Natural killer cell (primary cell): ENCODE measurements at regions not wholly inside any gene's neighbourhood (a gene's known extent, or its start where the extent isn't known, plus 50 kb on each side); places are given as distances from the start of the nearest gene placed in this dataset.

ENCODE experiments used
- ATAC-seq, 3 donors: fragments of 150-1000 bp in 2 of 3; fragments of 200-7000 bp in 1 of 3; cut with Tn5 transposase; 1 replicate in 1 of 3; 2 replicates in 2 of 3; pipeline ENCODE4 v1.10.0; 2021; ENCODE audit warnings: mild to moderate bottlenecking in 2 of 3, moderate library complexity in 2 of 3
- DNase-seq, 2 donors: peaks; one replicate each; pipeline versions ENCODE4 v3.0.0 to v3.0.0-alpha.2; 2013 to 2021; ENCODE audit warnings: mixed read lengths in 1 of 2
- H3K27ac ChIP-seq: one replicate; pipeline ENCODE4 v1.5.1; 2013; ENCODE audit warnings: mild to moderate bottlenecking, low read length
- H3K27me3 ChIP-seq: one replicate; pipeline ENCODE4 v1.6.1; 2013; ENCODE audit warnings: low read length; ENCODE audit not compliant: control insufficient read depth, insufficient read depth
- H3K36me3 ChIP-seq: one replicate; pipeline ENCODE4 v1.6.1; 2013; ENCODE audit warnings: low read length; ENCODE audit not compliant: control insufficient read depth, insufficient read depth
- H3K4me1 ChIP-seq: one replicate; pipeline ENCODE4 v1.6.1; 2013; ENCODE audit warnings: low read length; ENCODE audit not compliant: control insufficient read depth, insufficient read depth
- H3K4me3 ChIP-seq: one replicate; pipeline ENCODE4 v1.5.1; 2013; ENCODE audit warnings: low read length
- H3K9me3 ChIP-seq: one replicate; pipeline ENCODE4 v1.6.1; 2013; ENCODE audit warnings: low read length; ENCODE audit not compliant: control insufficient read depth, insufficient read depth
- H3K27ac Mint-ChIP-seq, 2 donors: one replicate each; pipeline ENCODE4 v1.8.0; 2022; ENCODE audit warnings: mild to moderate bottlenecking in 2 of 2, mixed read lengths in 2 of 2, moderate library complexity in 1 of 2
- H3K27me3 Mint-ChIP-seq, 2 donors: one replicate each; pipeline ENCODE4 v1.8.0; 2022; ENCODE audit warnings: low read depth in 2 of 2, mixed read lengths in 2 of 2
- H3K36me3 Mint-ChIP-seq: one replicate; pipeline ENCODE4 v1.8.0; 2022; ENCODE audit warnings: mixed read lengths
- H3K4me1 Mint-ChIP-seq, 2 donors: one replicate each; pipeline ENCODE4 v1.8.0; 2022; ENCODE audit warnings: mixed read lengths in 2 of 2
- H3K4me3 Mint-ChIP-seq: one replicate; pipeline ENCODE4 v1.8.0; 2022; ENCODE audit warnings: mild to moderate bottlenecking, moderate library complexity, mixed read lengths
- H3K9me3 Mint-ChIP-seq, 2 donors: one replicate each; pipeline ENCODE4 v1.8.0; 2022; ENCODE audit warnings: mixed read lengths in 2 of 2
- CTCF ChIP-seq: fragments of 200-600 bp; IDR thresholded peaks from one replicate; pipeline ENCODE4 v1.8.0; 2022; ENCODE audit warnings: antibody characterized with exemption
- WGBS: methylation state at CpG from one replicate; pipeline ENCODE4 v1.1.7; 2013; ENCODE audit warnings: missing lambda C conversion rate; ENCODE audit not compliant: insufficient coverage; 5-methylcytosine and 5-hydroxymethylcytosine counted together
- intact Hi-C: fragments of 100-400 bp; cut with micrococcal nuclease; formaldehyde crosslinking; loops from one replicate; pipeline ENCODE4 v1.14.2; 2022

GRCh38 chr13:73168953-73169401, 110.2 kb downstream of the KLF5 start:
- no peak overlapping the region for H3K4me3 ChIP-seq
- H3K4me3 Mint-ChIP-seq = no peak overlapping the region
- no peaks in the 10 kb centered on the region for H3K27me3 Mint-ChIP-seq
- no peak overlapping the region for H3K27ac ChIP-seq
- no peak overlapping the region for H3K27ac Mint-ChIP-seq
- intact Hi-C loops = no loop called here
- ATAC-seq = no peak
- H3K9me3 Mint-ChIP-seq = peaks cover 0 to 4% of the 10 kb centered on the region in 2 donors
- H3K4me1 Mint-ChIP-seq = peaks cover 0 to 4% of the 10 kb centered on the region in 2 donors
- DNase-seq = no peak
- H3K36me3 Mint-ChIP-seq = no peaks in the 10 kb centered on the region
- 94% methylated on average over 8 of the region's 8 CpGs for WGBS
- H3K4me1 ChIP-seq = no peaks in the 10 kb centered on the region
- no peak for TF ChIP-seq CTCF
- H3K36me3 ChIP-seq = no peaks in the 10 kb centered on the region
- no peaks in the 10 kb centered on the region for H3K9me3 ChIP-seq
- no peaks in the 10 kb centered on the region for H3K27me3 ChIP-seq

GRCh38 chr13:73168226-73168952, 109.6 kb downstream of the KLF5 start:
- H3K4me1 ChIP-seq = no peaks in the 10 kb centered on the region
- no peaks in the 10 kb centered on the region for H3K9me3 ChIP-seq
- peaks cover 0 to 4% of the 10 kb centered on the region in 2 donors for H3K9me3 Mint-ChIP-seq
- no peaks in the 10 kb centered on the region for H3K27me3 ChIP-seq
- intact Hi-C loops = no loop called here
- H3K36me3 ChIP-seq = no peaks in the 10 kb centered on the region
- H3K27ac ChIP-seq = no peak overlapping the region
- ATAC-seq (no peak), DNase-seq (no peak)
- 76% methylated on average over 1 of the region's 1 CpG for WGBS
- H3K27ac Mint-ChIP-seq = no peak overlapping the region
- TF ChIP-seq CTCF = no peak
- H3K36me3 Mint-ChIP-seq = no peaks in the 10 kb centered on the region
- H3K4me1 Mint-ChIP-seq = peaks cover 0 to 4% of the 10 kb centered on the region in 2 donors
- no peak overlapping the region for H3K4me3 Mint-ChIP-seq
- no peaks in the 10 kb centered on the region for H3K27me3 Mint-ChIP-seq
- no peak overlapping the region for H3K4me3 ChIP-seq

DNA sequence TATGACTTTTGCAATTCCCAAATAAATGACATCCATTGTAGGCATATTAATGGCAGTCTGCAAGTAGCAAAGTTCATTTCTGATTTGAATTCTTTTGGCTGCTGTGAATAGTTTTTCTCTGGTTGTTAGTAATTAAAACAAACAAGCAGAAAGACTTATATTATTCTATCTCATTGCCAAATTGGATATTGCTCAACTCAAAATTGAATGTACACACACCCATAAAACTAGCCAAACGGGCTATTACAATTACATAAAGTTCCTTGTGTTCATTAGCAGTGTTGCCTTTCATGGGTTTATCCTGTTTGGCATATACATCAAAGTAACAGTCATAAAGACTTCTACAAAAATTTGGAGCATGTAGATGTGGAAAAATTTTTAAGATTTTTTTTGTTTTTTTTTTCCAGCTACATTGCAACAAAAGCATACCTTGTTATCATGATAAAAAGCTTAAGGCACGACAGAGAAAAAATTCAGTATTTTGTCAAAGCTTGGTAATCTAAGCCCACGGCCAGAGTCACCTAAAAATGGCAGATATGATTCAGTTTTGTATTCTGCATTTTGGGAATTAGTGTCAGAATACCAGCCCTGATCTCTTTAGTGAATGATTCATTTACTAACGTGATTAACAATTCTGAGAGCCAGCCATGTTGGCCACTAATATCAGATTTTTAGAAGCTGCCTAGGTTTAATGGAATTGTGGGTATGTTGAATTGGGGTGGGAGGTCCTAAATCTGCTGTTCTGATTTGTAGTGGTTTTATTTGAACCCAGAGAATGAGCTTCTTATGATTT, 108.4 kb downstream of the KLF5 start:
- TF ChIP-seq CTCF = no peak
- no peak overlapping the region for H3K27ac ChIP-seq
- Mint-ChIP-seq H3K4me1 (peaks cover 0 to 4% of the 10 kb centered on the region in 2 donors), H3K36me3 (no peaks in the 10 kb centered on the region), H3K9me3 (peaks cover 0 to 4% of the 10 kb centered on the region in 2 donors), H3K27me3 (no peaks in the 10 kb centered on the region), H3K27ac (no peak overlapping the region), H3K4me3 (no peak overlapping the region)
- H3K9me3 ChIP-seq = no peaks in the 10 kb centered on the region
- ATAC-seq = no peak
- intact Hi-C loops = no loop called here
- no peaks in the 10 kb centered on the region for H3K27me3 ChIP-seq
- H3K4me3 ChIP-seq = no peak overlapping the region
- no peaks in the 10 kb centered on the region for H3K36me3 ChIP-seq
- H3K4me1 ChIP-seq = no peaks in the 10 kb centered on the region
- 81% methylated on average over 4 of the region's 4 CpGs for WGBS
- DNase-seq = no peak
